ENCODE measurements at regions not wholly inside any gene's neighbourhood (a gene's known extent, or its start where the extent isn't known, plus 50 kb on each side); places are given as distances from the start of the nearest gene placed in this dataset.

- no peak for TF ChIP-seq CTCF (IDR thresholded peaks at IDR 0.05 in 4 of 5, conservative IDR thresholded peaks at IDR 0.05 in 1 of 5)
- no peak for TF ChIP-seq POLR2A (IDR thresholded peaks at IDR 0.05)
Observed at GRCh38 chr5:125551246-125551645, 804.8 kb upstream of the ZNF608 start.

Data from gastrocnemius medialis (tissue), 4 donors.